ENCODE measurements at regions not wholly inside any gene's neighbourhood (a gene's known extent, or its start where the extent isn't known, plus 50 kb on each side); places are given as distances from the start of the nearest gene placed in this dataset.

- WGBS, 5 donors = 68 to 93% (median 86%) methylated on average over 3 of the region's 3 CpGs
- H3K4me3 ChIP-seq = no peak overlapping the region
- intact Hi-C loops (cut with DNase I; ENCODE audit: low total_unique reads) = no loop called here
- no peak for DNase-seq
- H3K36me3 ChIP-seq = no peaks in the 10 kb centered on the region
- TF ChIP-seq CTCF (IDR thresholded peaks at IDR 0.05 in 8 of 11, conservative IDR thresholded peaks at IDR 0.05 in 3 of 11) = no peak
- TF ChIP-seq POLR2AphosphoS5 (IDR thresholded peaks at IDR 0.05) = no peak
- no peak for TF ChIP-seq POLR2A (IDR thresholded peaks at IDR 0.05)
- no peaks in the 10 kb centered on the region for H3K9me3 ChIP-seq
- H3K27ac ChIP-seq = no peak overlapping the region
- peaks cover 0 to 35% (median 0%) of the 10 kb centered on the region in 7 donors for H3K27me3 ChIP-seq (replicated peaks in 1 of 7)
- H3K4me1 ChIP-seq = no peaks in the 10 kb centered on the region
These were observed 51.6 kb upstream of the NLRP1 start for GRCh38 chr17:5635949-5636348.

- no peak for TF ChIP-seq CTCF (IDR thresholded peaks at IDR 0.05 in 8 of 11, conservative IDR thresholded peaks at IDR 0.05 in 3 of 11)
- no peak for TF ChIP-seq POLR2AphosphoS5 (IDR thresholded peaks at IDR 0.05)
- TF ChIP-seq POLR2A (IDR thresholded peaks at IDR 0.05) = no peak
- intact Hi-C loops (cut with DNase I; ENCODE audit: low total_unique reads) = no loop called here
- WGBS, 5 donors = 49 to 91% (median 59%) methylated on average over 1 to 2 of the region's 2 CpGs
These were observed 54.3 kb upstream of the NLRP1 start for GRCh38 chr17:5638596-5638995.

GRCh38 chr17:5640726-5641125 lies 56.4 kb upstream of the NLRP1 start:
- H3K4me3 ChIP-seq = no peak overlapping the region
- H3K4me1 ChIP-seq = no peaks in the 10 kb centered on the region
- H3K27ac ChIP-seq = no peak overlapping the region
- no peaks in the 10 kb centered on the region for H3K9me3 ChIP-seq
- peaks cover 0 to 16% (median 0%) of the 10 kb centered on the region in 7 donors for H3K27me3 ChIP-seq (replicated peaks in 1 of 7)
- intact Hi-C loops (cut with DNase I; ENCODE audit: low total_unique reads) = no loop called here
- no peak for DNase-seq
- TF ChIP-seq POLR2AphosphoS5 (IDR thresholded peaks at IDR 0.05) (no peak), CTCF (IDR thresholded peaks at IDR 0.05 in 8 of 11, conservative IDR thresholded peaks at IDR 0.05 in 3 of 11) (no peak), POLR2A (IDR thresholded peaks at IDR 0.05) (no peak)
- H3K36me3 ChIP-seq = no peaks in the 10 kb centered on the region
- whole genome bisulfite sequencing, 5 donors = 70 to 91% (median 88%) methylated on average over 2 of the region's 2 CpGs

More at GRCh38 chr17:5638596-5638995, 54.3 kb upstream of the NLRP1 start:
- Histone ChIP-seq H3K4me3 (no peak overlapping the region), H3K4me1 (no peaks in the 10 kb centered on the region), H3K27me3 (replicated peaks in 1 of 7) (peaks cover 0 to 28% (median 0%) of the 10 kb centered on the region in 7 donors), H3K36me3 (no peaks in the 10 kb centered on the region), H3K27ac (no peak overlapping the region), H3K9me3 (no peaks in the 10 kb centered on the region)
- DNase-seq = no peak

- H3K9me3 ChIP-seq = no peaks in the 10 kb centered on the region
- intact Hi-C loops (cut with DNase I; ENCODE audit: low total_unique reads) = no loop called here
- H3K27ac ChIP-seq = no peak overlapping the region
- DNase-seq = no peak
- peaks cover 0 to 19% (median 0%) of the 10 kb centered on the region in 7 donors for H3K27me3 ChIP-seq (replicated peaks in 1 of 7)
- no peak for TF ChIP-seq POLR2AphosphoS5 (IDR thresholded peaks at IDR 0.05)
- no peaks in the 10 kb centered on the region for H3K36me3 ChIP-seq
- WGBS, 5 donors = 91 to 98% (median 94%) methylated on average over 4 of the region's 4 CpGs
- no peaks in the 10 kb centered on the region for H3K4me1 ChIP-seq
- H3K4me3 ChIP-seq = no peak overlapping the region
These were observed 58.4 kb upstream of the NLRP1 start for GRCh38 chr17:5642752-5643151.

- Histone ChIP-seq H3K27me3 (replicated peaks in 1 of 7) (peaks cover 0 to 30% (median 0%) of the 10 kb centered on the region in 7 donors), H3K9me3 (no peaks in the 10 kb centered on the region), H3K4me1 (no peaks in the 10 kb centered on the region), H3K4me3 (no peak overlapping the region), H3K27ac (no peak overlapping the region), H3K36me3 (no peaks in the 10 kb centered on the region)
- TF ChIP-seq POLR2A (IDR thresholded peaks at IDR 0.05) (no peak), CTCF (IDR thresholded peaks at IDR 0.05 in 8 of 11, conservative IDR thresholded peaks at IDR 0.05 in 3 of 11) (no peak), POLR2AphosphoS5 (IDR thresholded peaks at IDR 0.05) (no peak)
- WGBS, 5 donors = 72 to 93% (median 80%) methylated on average over 3 of the region's 3 CpGs
- intact Hi-C loops (cut with DNase I; ENCODE audit: low total_unique reads) = no loop called here
- DNase-seq = no peak
These were observed 59.8 kb upstream of the NLRP1 start for GRCh38 chr17:5644065-5644464.

Data from spleen (tissue), 11 donors.